Common myeloid progenitor, CD34-positive (primary cell): ENCODE measurements at regions not wholly inside any gene's neighbourhood (a gene's known extent, or its start where the extent isn't known, plus 50 kb on each side); places are given as distances from the start of the nearest gene placed in this dataset.

Experiments
- CTCF ChIA-PET: fragments of 350-600 bp; sonication (Branson Sonifier 250); formaldehyde crosslinking; loops from one replicate; lab custom pipeline; 2021; ENCODE audit warnings: antibody characterized with exemption; lab: Charles Lee
- POLR2A ChIA-PET: fragments of 350-600 bp; sonication (Branson Sonifier 250); formaldehyde crosslinking; loops from one replicate; lab custom pipeline; 2021; ENCODE audit warnings: antibody characterized with exemption; lab: Charles Lee
- DNase-seq, 3 donors: peaks; one replicate each; pipeline versions ENCODE4 v3.0.0 to v3.0.0-alpha.2; 2013
- H3K27ac ChIP-seq, 2 experiments: 1 replicate in 1 of 2; 2 replicates in 1 of 2; pipeline ENCODE4 v1.7.0; 2013; ENCODE audit warnings: inconsistent platforms in 2 of 2, low read length in 2 of 2, mild to moderate bottlenecking in 2 of 2, low read depth in 1 of 2, moderate library complexity in 1 of 2; ENCODE audit not compliant: severe bottlenecking in 2 of 2, insufficient read depth in 1 of 2, poor library complexity in 1 of 2
- H3K27me3 ChIP-seq, 5 experiments: replicated peaks in 2 of 5; 1 replicate in 3 of 5; 2 replicates in 2 of 5; pipeline versions ENCODE4 v1.6.1 to v1.7.0; 2013; ENCODE audit warnings: low read length in 4 of 5, mild to moderate bottlenecking in 2 of 5, moderate library complexity in 2 of 5, inconsistent platforms in 1 of 5; ENCODE audit not compliant: insufficient read depth in 5 of 5, control insufficient read depth in 4 of 5
- H3K36me3 ChIP-seq, 4 experiments: 1 replicate in 2 of 4; 2 replicates in 2 of 4; pipeline versions ENCODE4 v1.6.1 to v1.7.0; 2013; ENCODE audit warnings: low read length in 3 of 4, control low read depth in 1 of 4, mild to moderate bottlenecking in 1 of 4; ENCODE audit not compliant: control insufficient read depth in 4 of 4, insufficient read depth in 4 of 4
- H3K4me1 ChIP-seq, 4 experiments: 1 replicate in 3 of 4; 2 replicates in 1 of 4; pipeline versions ENCODE4 v1.6.1 to v1.7.1; 2013; ENCODE audit warnings: low read length in 3 of 4, mild to moderate bottlenecking in 3 of 4, control low read depth in 1 of 4, inconsistent platforms in 1 of 4, moderate library complexity in 1 of 4; ENCODE audit not compliant: control insufficient read depth in 4 of 4, insufficient read depth in 4 of 4; ENCODE audit errors: control extremely low read depth in 1 of 4
- H3K4me3 ChIP-seq, 7 experiments: 1 replicate in 4 of 7; 2 replicates in 3 of 7; pipeline versions ENCODE4 v1.5.1 to v1.7.0; 2013; ENCODE audit warnings: mild to moderate bottlenecking in 7 of 7, low read length in 6 of 7, moderate library complexity in 6 of 7, inconsistent platforms in 2 of 7, low read depth in 2 of 7, control low read depth in 1 of 7; ENCODE audit not compliant: insufficient read depth in 4 of 7, control insufficient read depth in 1 of 7; ENCODE audit errors: extremely low read depth in 1 of 7
- H3K9me3 ChIP-seq, 5 experiments: 1 replicate in 4 of 5; 2 replicates in 1 of 5; pipeline versions ENCODE4 v1.6.1 to v1.7.1; 2013; ENCODE audit warnings: low read length in 4 of 5, mild to moderate bottlenecking in 2 of 5, inconsistent platforms in 1 of 5, low read depth in 1 of 5, moderate library complexity in 1 of 5; ENCODE audit not compliant: control insufficient read depth in 4 of 5, insufficient read depth in 2 of 5; ENCODE audit errors: control extremely low read depth in 1 of 5
- WGBS: methylation state at CpG from one replicate; pipeline ENCODE4 v1.1.5; 2013; ENCODE audit not compliant: insufficient coverage; 5-methylcytosine and 5-hydroxymethylcytosine counted together

- no peaks in the 10 kb centered on the region for H3K36me3 ChIP-seq
- no peaks in the 10 kb centered on the region for H3K27me3 ChIP-seq
- no peaks in the 10 kb centered on the region for H3K4me1 ChIP-seq
- no peak overlapping the region for H3K27ac ChIP-seq
- peaks cover 0 to 4% (median 0%) of the 10 kb centered on the region in 5 experiments for H3K9me3 ChIP-seq
- POLR2A ChIA-PET: no interaction called here
- CTCF ChIA-PET: no interaction called here
- H3K4me3 ChIP-seq: no peak overlapping the region
- DNase-seq: no peak
These were observed 886.2 kb downstream of the TRHDE start for GRCh38 chr12:73158341-73158740.

DNA sequence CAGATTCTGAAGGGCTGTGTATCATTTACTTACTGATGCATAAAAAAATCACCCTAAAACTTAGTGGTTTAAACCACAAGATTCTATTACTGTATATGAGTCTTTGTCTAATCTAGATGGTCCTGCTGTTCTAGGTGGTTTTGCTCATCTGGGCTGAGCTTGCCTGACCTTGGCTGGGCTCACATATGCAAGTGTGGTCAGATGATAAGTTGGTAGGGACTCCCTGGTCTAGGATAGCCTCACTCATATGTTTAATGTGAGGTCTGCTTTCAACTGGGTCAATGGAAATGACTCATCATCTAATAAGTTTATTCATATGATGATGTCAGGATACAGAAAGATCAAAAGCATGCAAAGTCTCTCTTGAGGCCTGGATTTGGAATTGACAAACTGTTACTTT is 887.8 kb downstream of the TRHDE start:
- ChIA-PET CTCF (no interaction called here), POLR2A (no interaction called here)
- peak in 1 of 3 donors; percentile 21 for DNase-seq
- Histone ChIP-seq H3K9me3 (peaks cover 0 to 4% (median 0%) of the 10 kb centered on the region in 5 experiments), H3K4me1 (no peaks in the 10 kb centered on the region), H3K4me3 (no peak overlapping the region), H3K36me3 (no peaks in the 10 kb centered on the region), H3K27me3 (no peaks in the 10 kb centered on the region), H3K27ac (no peak overlapping the region)

GRCh38 chr12:73161970-73162369 is 889.8 kb downstream of the TRHDE start:
- CTCF ChIA-PET: no interaction called here
- WGBS: 100% methylated on average over 2 of the region's 2 CpGs

GRCh38 chr12:73180734-73181133 is 908.6 kb downstream of the TRHDE start:
- H3K4me1 ChIP-seq: no peaks in the 10 kb centered on the region
- H3K9me3 ChIP-seq: peaks cover 0 to 10% (median under 1%) of the 10 kb centered on the region in 5 experiments
- no peaks in the 10 kb centered on the region for H3K27me3 ChIP-seq
- ChIA-PET CTCF (no interaction called here), POLR2A (no interaction called here)
- no peaks in the 10 kb centered on the region for H3K36me3 ChIP-seq
- no peak overlapping the region for H3K27ac ChIP-seq
- H3K4me3 ChIP-seq: no peak overlapping the region
- DNase-seq: no peak
- WGBS: 100% methylated on average over 1 of the region's 3 CpGs

More at GRCh38 chr12:73161970-73162369, 889.8 kb downstream of the TRHDE start:
- Histone ChIP-seq H3K4me1 (no peaks in the 10 kb centered on the region), H3K27me3 (no peaks in the 10 kb centered on the region), H3K36me3 (no peaks in the 10 kb centered on the region), H3K27ac (no peak overlapping the region), H3K4me3 (no peak overlapping the region), H3K9me3 (peaks cover 0 to 4% (median 0%) of the 10 kb centered on the region in 5 experiments)
- POLR2A ChIA-PET: no interaction called here
- DNase-seq: no peak

DNA sequence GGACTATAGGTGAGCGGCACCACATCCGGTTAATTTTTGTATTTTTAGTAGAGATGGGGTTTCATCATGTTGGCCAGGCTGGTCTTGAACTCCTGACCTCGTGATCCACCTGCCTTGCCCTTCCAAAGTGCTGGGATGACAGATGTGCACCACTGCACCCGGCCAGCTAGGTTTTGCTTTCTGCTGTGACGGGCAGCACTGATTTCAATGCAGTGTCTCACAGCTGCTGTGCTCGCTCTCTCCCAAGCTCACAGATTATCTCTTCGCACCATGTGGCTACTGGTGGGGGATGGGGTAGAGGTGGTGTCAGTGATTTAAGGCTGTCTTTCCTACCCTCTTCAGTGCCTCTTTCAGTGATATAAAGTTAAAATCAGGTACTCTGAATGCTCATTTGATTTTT is 909.1 kb downstream of the TRHDE start:
- Histone ChIP-seq H3K27ac (no peak overlapping the region), H3K4me1 (no peaks in the 10 kb centered on the region), H3K9me3 (peaks cover 0 to 16% (median 2%) of the 10 kb centered on the region in 5 experiments), H3K27me3 (no peaks in the 10 kb centered on the region), H3K36me3 (no peaks in the 10 kb centered on the region), H3K4me3 (no peak overlapping the region)
- POLR2A ChIA-PET: no interaction called here
- CTCF ChIA-PET: interaction anchor here (1.2 kb wide), 1 partner anchor 9 kb away, joined by 3 read pairs; no protein-coding TSS in a partner anchor
- 83% methylated on average over 3 of the region's 7 CpGs for WGBS
- DNase-seq: no peak

DNA sequence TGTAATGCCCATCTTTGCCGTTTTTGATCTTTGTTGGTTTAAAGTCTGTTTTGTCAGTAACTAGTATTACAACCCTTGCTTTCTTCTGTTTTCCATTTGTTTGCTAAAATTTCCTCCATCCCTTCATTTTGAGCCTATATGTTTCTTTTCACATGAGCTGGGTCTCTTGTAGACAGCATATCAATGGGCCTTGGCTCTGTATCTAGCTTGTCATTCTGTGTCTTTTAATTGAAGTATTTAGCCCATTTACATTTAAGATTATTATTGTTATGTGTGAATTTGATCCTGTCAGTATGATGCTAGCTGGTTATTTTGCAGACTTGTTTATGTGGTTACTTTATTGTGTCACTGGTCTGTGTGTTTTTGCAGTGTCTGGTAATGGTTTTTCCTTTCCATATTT is 913.2 kb downstream of the TRHDE start:
- H3K4me3 ChIP-seq: no peak overlapping the region
- H3K4me1 ChIP-seq: no peaks in the 10 kb centered on the region
- H3K36me3 ChIP-seq: no peaks in the 10 kb centered on the region
- WGBS: no CpG with 5 or more reads among the region's 1 CpG
- peak in 1 of 3 donors; percentile 10 for DNase-seq
- no peaks in the 10 kb centered on the region for H3K27me3 ChIP-seq
- peaks cover 0 to 19% (median 2%) of the 10 kb centered on the region in 5 experiments for H3K9me3 ChIP-seq
- no peak overlapping the region for H3K27ac ChIP-seq
- ChIA-PET POLR2A (no interaction called here), CTCF (no interaction called here)

DNA sequence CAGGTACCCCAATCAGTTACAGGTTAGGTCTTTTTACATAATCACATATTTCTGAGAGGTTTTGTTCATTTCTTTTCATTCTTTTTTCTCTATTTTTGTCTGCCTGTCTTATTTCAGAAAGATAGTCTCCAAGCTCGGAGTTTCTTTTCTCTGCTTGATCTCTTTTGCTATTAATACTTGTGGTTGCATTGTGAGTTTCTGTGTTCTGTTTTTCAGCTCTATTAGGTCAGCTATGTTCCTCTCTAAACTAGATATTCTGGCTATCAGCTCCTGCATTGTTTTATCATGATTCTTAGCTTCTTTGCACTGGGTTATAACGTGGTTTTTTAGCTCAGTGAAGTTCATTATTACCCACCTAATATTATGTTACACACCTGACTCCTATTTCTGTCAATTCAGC is 914.1 kb downstream of the TRHDE start:
- peaks cover 0 to 19% (median 2%) of the 10 kb centered on the region in 5 experiments for H3K9me3 ChIP-seq
- no peak overlapping the region for H3K4me3 ChIP-seq
- no CpG with 5 or more reads among the region's 2 CpGs for WGBS
- H3K4me1 ChIP-seq: no peaks in the 10 kb centered on the region
- no peak overlapping the region for H3K27ac ChIP-seq
- DNase-seq: no peak
- H3K27me3 ChIP-seq: no peaks in the 10 kb centered on the region
- ChIA-PET CTCF (no interaction called here), POLR2A (no interaction called here)
- H3K36me3 ChIP-seq: no peaks in the 10 kb centered on the region
